LoVo (cell line): ENCODE measurements at regions not wholly inside any gene's neighbourhood (a gene's known extent, or its start where the extent isn't known, plus 50 kb on each side); places are given as distances from the start of the nearest gene placed in this dataset.

ENCODE experiments used
- DNase-seq: peaks from one replicate; pipeline ENCODE4 v3.0.0-alpha.2; 2016; ENCODE audit warnings: low spot score

- no peak for DNase-seq
These were observed 266.3 kb downstream of the RPS24 start for GRCh38 chr10:78299851-78300468.

- no peak for DNase-seq
These were observed 266.9 kb downstream of the RPS24 start for GRCh38 chr10:78300526-78300925.

GRCh38 chr10:78301481-78301880 is 267.8 kb downstream of the RPS24 start:
- DNase-seq, result no peak

- no peak for DNase-seq
These were observed 268.5 kb downstream of the RPS24 start for GRCh38 chr10:78301891-78302738.

- no peak for DNase-seq
These were observed 269.0 kb downstream of the RPS24 start for GRCh38 chr10:78302739-78302988.

GRCh38 chr10:78302989-78303854 is 269.6 kb downstream of the RPS24 start:
- peak; percentile 93 for DNase-seq

GRCh38 chr10:78304091-78305045 is 270.7 kb downstream of the RPS24 start:
- no peak for DNase-seq

GRCh38 chr10:78305311-78305710 is 271.6 kb downstream of the RPS24 start:
- no peak for DNase-seq

- no peak for DNase-seq
These were observed 272.7 kb downstream of the RPS24 start for GRCh38 chr10:78306358-78306757.

GRCh38 chr10:78307576-78307975 is 273.9 kb downstream of the RPS24 start:
- no peak for DNase-seq

GRCh38 chr10:78309536-78310237 is 276.0 kb downstream of the RPS24 start:
- no peak for DNase-seq

- DNase-seq, result no peak
These were observed 276.9 kb downstream of the RPS24 start for GRCh38 chr10:78310481-78311080.

GRCh38 chr10:78312197-78313047 is 278.8 kb downstream of the RPS24 start:
- DNase-seq, result no peak

- DNase-seq, result no peak
These were observed 279.4 kb downstream of the RPS24 start for GRCh38 chr10:78313048-78313381.

- DNase-seq, result no peak
These were observed 280.0 kb downstream of the RPS24 start for GRCh38 chr10:78313636-78314035.

GRCh38 chr10:78314651-78315050 is 281.0 kb downstream of the RPS24 start:
- no peak for DNase-seq

GRCh38 chr10:78316451-78316931 is 282.8 kb downstream of the RPS24 start:
- DNase-seq, result no peak

GRCh38 chr10:78318305-78318704 is 284.6 kb downstream of the RPS24 start:
- DNase-seq, result no peak

GRCh38 chr10:78319371-78319770 is 285.7 kb downstream of the RPS24 start:
- no peak for DNase-seq

GRCh38 chr10:78319841-78320240 is 286.2 kb downstream of the RPS24 start:
- DNase-seq, result no peak
